ENCODE measurements at regions not wholly inside any gene's neighbourhood (a gene's known extent, or its start where the extent isn't known, plus 50 kb on each side); places are given as distances from the start of the nearest gene placed in this dataset.

- Histone ChIP-seq H3K4me2 (no peak overlapping the region), H4K20me1 (no peaks in the 10 kb centered on the region), H3K4me3 (no peak overlapping the region), H3K27ac (no peak overlapping the region), H3K4me1 (no peaks in the 10 kb centered on the region), H3K9ac (no peak overlapping the region), H3K27me3 (no peaks in the 10 kb centered on the region), H3K9me3 (no peaks in the 10 kb centered on the region), H3K36me3 (no peaks in the 10 kb centered on the region)
- TF ChIP-seq Cebpa-rat (IDR thresholded peaks at IDR 0.05) = no peak
Observed at GRCh38 chr2:4962419-4962818, 729.8 kb upstream of the SOX11 start.

GRCh38 chr2:4963106-4963505 is 729.1 kb upstream of the SOX11 start:
- TF ChIP-seq Cebpa-rat (IDR thresholded peaks at IDR 0.05) = no peak
- Histone ChIP-seq H3K4me3 (no peak overlapping the region), H3K4me2 (no peak overlapping the region), H3K36me3 (no peaks in the 10 kb centered on the region), H3K4me1 (no peaks in the 10 kb centered on the region), H3K27ac (no peak overlapping the region), H3K9ac (no peak overlapping the region), H4K20me1 (no peaks in the 10 kb centered on the region), H3K27me3 (no peaks in the 10 kb centered on the region), H3K9me3 (no peaks in the 10 kb centered on the region)

- Histone ChIP-seq H3K4me1 (no peaks in the 10 kb centered on the region), H3K9me3 (no peaks in the 10 kb centered on the region), H3K27ac (no peak overlapping the region), H3K4me2 (no peak overlapping the region), H4K20me1 (no peaks in the 10 kb centered on the region), H3K9ac (no peak overlapping the region), H3K36me3 (no peaks in the 10 kb centered on the region), H3K27me3 (no peaks in the 10 kb centered on the region), H3K4me3 (no peak overlapping the region)
- no peak for TF ChIP-seq Cebpa-rat (IDR thresholded peaks at IDR 0.05)
Observed at GRCh38 chr2:4964001-4964540, 728.1 kb upstream of the SOX11 start.

GRCh38 chr2:4964579-4964978 is 727.6 kb upstream of the SOX11 start:
- no peaks in the 10 kb centered on the region for H3K36me3 ChIP-seq
- no peaks in the 10 kb centered on the region for H4K20me1 ChIP-seq
- H3K4me3 ChIP-seq = no peak overlapping the region
- no peak overlapping the region for H3K27ac ChIP-seq
- no peaks in the 10 kb centered on the region for H3K4me1 ChIP-seq
- no peaks in the 10 kb centered on the region for H3K9me3 ChIP-seq
- TF ChIP-seq Cebpa-rat (IDR thresholded peaks at IDR 0.05) = no peak
- H3K4me2 ChIP-seq = no peak overlapping the region
- H3K9ac ChIP-seq = no peak overlapping the region
- H3K27me3 ChIP-seq = no peaks in the 10 kb centered on the region

- no peak overlapping the region for H3K4me2 ChIP-seq
- H3K4me1 ChIP-seq = no peaks in the 10 kb centered on the region
- H4K20me1 ChIP-seq = no peaks in the 10 kb centered on the region
- H3K4me3 ChIP-seq = no peak overlapping the region
- no peak overlapping the region for H3K9ac ChIP-seq
- H3K27me3 ChIP-seq = no peaks in the 10 kb centered on the region
- no peak overlapping the region for H3K27ac ChIP-seq
- no peaks in the 10 kb centered on the region for H3K36me3 ChIP-seq
- H3K9me3 ChIP-seq = no peaks in the 10 kb centered on the region
- no peak for TF ChIP-seq Cebpa-rat (IDR thresholded peaks at IDR 0.05)
Observed at GRCh38 chr2:4965556-4966320, 726.4 kb upstream of the SOX11 start.

GRCh38 chr2:4967206-4967605 is 725.0 kb upstream of the SOX11 start:
- Histone ChIP-seq H3K9me3 (no peaks in the 10 kb centered on the region), H4K20me1 (no peaks in the 10 kb centered on the region), H3K4me3 (no peak overlapping the region), H3K4me2 (no peak overlapping the region), H3K4me1 (no peaks in the 10 kb centered on the region), H3K27ac (no peak overlapping the region), H3K27me3 (no peaks in the 10 kb centered on the region), H3K9ac (no peak overlapping the region), H3K36me3 (no peaks in the 10 kb centered on the region)
- TF ChIP-seq Cebpa-rat (IDR thresholded peaks at IDR 0.05) = no peak

- Histone ChIP-seq H3K9ac (no peak overlapping the region), H3K4me1 (no peaks in the 10 kb centered on the region), H4K20me1 (no peaks in the 10 kb centered on the region), H3K4me3 (no peak overlapping the region), H3K36me3 (no peaks in the 10 kb centered on the region), H3K4me2 (no peak overlapping the region), H3K27me3 (no peaks in the 10 kb centered on the region), H3K9me3 (no peaks in the 10 kb centered on the region), H3K27ac (no peak overlapping the region)
- TF ChIP-seq Cebpa-rat (IDR thresholded peaks at IDR 0.05) = no peak
Observed at GRCh38 chr2:4972472-4972871, 719.7 kb upstream of the SOX11 start.

- H3K27ac ChIP-seq = no peak overlapping the region
- no peak for TF ChIP-seq Cebpa-rat (IDR thresholded peaks at IDR 0.05)
- no peak overlapping the region for H3K9ac ChIP-seq
- no peak overlapping the region for H3K4me3 ChIP-seq
- no peaks in the 10 kb centered on the region for H4K20me1 ChIP-seq
- H3K9me3 ChIP-seq = no peaks in the 10 kb centered on the region
- H3K4me2 ChIP-seq = no peak overlapping the region
- H3K27me3 ChIP-seq = no peaks in the 10 kb centered on the region
- no peaks in the 10 kb centered on the region for H3K4me1 ChIP-seq
- H3K36me3 ChIP-seq = no peaks in the 10 kb centered on the region
Observed at GRCh38 chr2:4973354-4973753, 718.8 kb upstream of the SOX11 start.

GRCh38 chr2:4973973-4974372 is 718.2 kb upstream of the SOX11 start:
- Histone ChIP-seq H3K27ac (no peak overlapping the region), H3K4me3 (no peak overlapping the region), H3K4me1 (no peaks in the 10 kb centered on the region), H4K20me1 (no peaks in the 10 kb centered on the region), H3K36me3 (no peaks in the 10 kb centered on the region), H3K4me2 (no peak overlapping the region), H3K27me3 (no peaks in the 10 kb centered on the region), H3K9me3 (no peaks in the 10 kb centered on the region), H3K9ac (no peak overlapping the region)
- TF ChIP-seq Cebpa-rat (IDR thresholded peaks at IDR 0.05) = no peak

- Histone ChIP-seq H4K20me1 (no peaks in the 10 kb centered on the region), H3K36me3 (no peaks in the 10 kb centered on the region), H3K4me1 (no peaks in the 10 kb centered on the region), H3K9me3 (no peaks in the 10 kb centered on the region), H3K9ac (no peak overlapping the region), H3K27me3 (no peaks in the 10 kb centered on the region), H3K4me3 (no peak overlapping the region), H3K27ac (no peak overlapping the region), H3K4me2 (no peak overlapping the region)
- TF ChIP-seq Cebpa-rat (IDR thresholded peaks at IDR 0.05) = no peak
Observed at GRCh38 chr2:4976407-4976806, 715.8 kb upstream of the SOX11 start.
